GM18498 (cell line): ENCODE measurements at regions not wholly inside any gene's neighbourhood (a gene's known extent, or its start where the extent isn't known, plus 50 kb on each side); places are given as distances from the start of the nearest gene placed in this dataset.
"Not testable (repeated sequence)": the region's sequence is repeated elsewhere in the genome, so short reads cannot be mapped to it uniquely, and the experiment has no call there.

Experiments
- ATAC-seq: cut with Tn5 transposase; IDR thresholded peaks from one replicate; pipeline ENCODE4 v1.9.1; 2021; ENCODE audit warnings: mild to moderate bottlenecking, moderate library complexity; ENCODE audit not compliant: unreplicated experiment

- peak; percentile 45 for ATAC-seq
These were observed 97.7 kb upstream of the IPO5 start for GRCh38 chr13:97855570-97856303.

GRCh38 chr13:97856304-97856675 is 97.2 kb upstream of the IPO5 start:
- ATAC-seq: no peak

GRCh38 chr13:97858161-97858560 is 95.3 kb upstream of the IPO5 start:
- no peak for ATAC-seq

GRCh38 chr13:97866346-97866745 is 87.1 kb upstream of the IPO5 start:
- ATAC-seq: no peak

DNA sequence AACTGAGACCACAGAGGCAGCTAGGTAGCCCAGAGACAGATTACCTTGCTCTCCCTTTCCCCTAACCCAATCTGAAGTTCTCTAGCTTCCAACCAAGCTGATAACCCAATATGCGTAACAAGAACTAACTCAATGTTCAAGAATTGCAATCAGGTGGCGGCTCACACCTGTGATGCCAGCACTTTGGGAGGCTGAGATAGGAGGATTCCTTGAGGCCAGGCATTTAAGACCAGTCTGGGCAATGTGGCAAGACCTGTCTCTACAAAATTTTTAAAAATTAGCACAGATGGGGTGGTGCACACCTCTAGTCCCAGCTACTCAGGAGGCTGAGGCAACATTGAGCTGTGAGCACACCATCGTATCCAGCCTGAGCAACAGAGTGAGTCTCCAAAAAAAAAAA is 86.7 kb upstream of the IPO5 start:
- no peak for ATAC-seq

DNA sequence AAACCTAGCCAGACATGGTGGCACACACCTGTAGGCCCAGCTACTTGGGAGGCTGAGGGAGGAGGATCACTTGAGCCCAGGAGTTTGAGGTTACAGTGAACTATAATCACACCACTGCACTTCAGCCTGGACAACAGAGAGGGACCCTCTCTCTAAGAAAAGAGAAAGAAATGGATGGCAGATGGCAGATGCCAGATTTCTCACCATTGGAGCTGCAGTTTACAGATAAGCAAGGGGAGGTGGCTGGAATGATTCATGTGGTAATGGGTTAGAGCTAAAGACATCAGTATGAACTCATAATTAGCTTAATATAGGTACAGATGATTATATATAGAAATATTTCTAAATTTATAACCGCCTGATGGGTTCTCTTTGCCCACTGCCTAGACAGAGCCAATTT is 80.1 kb upstream of the IPO5 start:
- no peak for ATAC-seq

GRCh38 chr13:97875218-97875617 is 78.3 kb upstream of the IPO5 start:
- ATAC-seq: no peak

DNA sequence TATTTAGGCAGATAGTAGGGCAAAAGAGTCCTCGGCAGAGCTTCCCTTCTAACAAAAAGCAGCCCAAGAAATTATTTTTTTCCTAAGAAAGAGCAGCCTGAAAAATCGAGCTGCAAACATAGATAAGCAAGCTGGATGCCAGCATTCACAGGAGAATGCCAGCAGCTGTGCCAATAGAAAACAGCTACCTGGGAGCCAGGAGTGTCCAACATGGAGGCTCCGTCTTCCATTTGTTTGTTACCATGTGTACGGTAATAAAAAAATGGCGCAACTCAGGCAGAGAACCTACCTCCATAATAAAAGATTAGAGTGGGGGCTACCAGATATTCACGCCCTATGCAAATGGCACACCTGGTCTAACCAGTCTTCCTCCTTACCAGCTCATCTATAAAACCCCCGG is 77.6 kb upstream of the IPO5 start:
- no peak for ATAC-seq

- no peak for ATAC-seq
These were observed 74.8 kb upstream of the IPO5 start for GRCh38 chr13:97878431-97879375.

DNA sequence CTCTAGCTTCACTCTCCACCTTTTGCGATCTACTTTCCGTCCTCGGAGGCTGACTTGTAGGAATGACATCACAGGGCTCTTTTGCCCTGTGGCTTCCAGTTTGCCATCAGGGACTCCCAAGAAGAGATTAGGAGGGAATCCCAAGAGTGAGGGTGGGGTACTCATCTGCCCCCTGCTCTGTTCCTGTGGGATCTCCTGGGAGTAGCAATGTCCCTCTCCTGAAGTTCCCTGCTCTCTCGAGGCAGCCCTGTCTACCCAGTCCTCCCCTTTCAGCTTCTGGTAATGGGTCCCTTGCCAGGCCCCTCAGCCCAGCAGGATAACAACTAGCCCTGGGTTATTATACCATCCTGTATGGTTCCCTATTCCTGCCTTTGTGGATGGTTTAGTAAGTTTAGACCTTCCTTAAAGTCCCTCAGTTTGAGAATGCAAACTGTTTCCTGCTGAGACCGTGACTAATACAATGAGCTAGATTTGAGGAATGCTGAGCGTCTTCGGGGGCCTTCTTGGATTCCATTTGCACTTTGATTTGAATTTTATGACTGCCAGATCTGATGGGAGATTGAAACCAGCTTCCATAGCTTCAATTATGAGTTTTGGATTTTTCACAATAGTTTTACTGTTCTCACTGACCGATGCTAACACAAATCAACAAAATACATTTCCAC is 73.7 kb upstream of the IPO5 start:
- ATAC-seq: no peak

- ATAC-seq: no peak
These were observed 73.2 kb upstream of the IPO5 start for GRCh38 chr13:97880311-97880675.

- ATAC-seq: no peak
These were observed 71.9 kb upstream of the IPO5 start for GRCh38 chr13:97881556-97881955.

DNA sequence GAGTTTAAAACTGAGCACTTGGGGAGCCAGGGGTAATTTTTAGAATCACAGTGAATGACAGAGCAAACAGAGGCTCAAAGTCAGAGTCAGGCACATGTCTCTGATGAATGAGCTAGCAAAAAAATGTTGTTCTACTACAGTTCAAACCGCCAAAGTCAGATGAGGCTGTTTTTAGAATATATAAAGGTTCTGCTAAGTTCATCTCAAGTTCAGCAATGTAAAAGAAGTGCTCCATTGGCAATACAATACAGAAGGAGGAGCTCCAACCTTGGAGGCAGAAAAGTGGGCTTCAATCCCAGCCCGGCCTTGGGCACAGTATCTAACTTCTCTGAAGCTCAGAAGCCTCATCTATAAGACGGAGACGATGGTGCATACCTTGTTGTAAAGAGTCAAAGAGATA is 70.1 kb upstream of the IPO5 start:
- ATAC-seq: no peak

DNA sequence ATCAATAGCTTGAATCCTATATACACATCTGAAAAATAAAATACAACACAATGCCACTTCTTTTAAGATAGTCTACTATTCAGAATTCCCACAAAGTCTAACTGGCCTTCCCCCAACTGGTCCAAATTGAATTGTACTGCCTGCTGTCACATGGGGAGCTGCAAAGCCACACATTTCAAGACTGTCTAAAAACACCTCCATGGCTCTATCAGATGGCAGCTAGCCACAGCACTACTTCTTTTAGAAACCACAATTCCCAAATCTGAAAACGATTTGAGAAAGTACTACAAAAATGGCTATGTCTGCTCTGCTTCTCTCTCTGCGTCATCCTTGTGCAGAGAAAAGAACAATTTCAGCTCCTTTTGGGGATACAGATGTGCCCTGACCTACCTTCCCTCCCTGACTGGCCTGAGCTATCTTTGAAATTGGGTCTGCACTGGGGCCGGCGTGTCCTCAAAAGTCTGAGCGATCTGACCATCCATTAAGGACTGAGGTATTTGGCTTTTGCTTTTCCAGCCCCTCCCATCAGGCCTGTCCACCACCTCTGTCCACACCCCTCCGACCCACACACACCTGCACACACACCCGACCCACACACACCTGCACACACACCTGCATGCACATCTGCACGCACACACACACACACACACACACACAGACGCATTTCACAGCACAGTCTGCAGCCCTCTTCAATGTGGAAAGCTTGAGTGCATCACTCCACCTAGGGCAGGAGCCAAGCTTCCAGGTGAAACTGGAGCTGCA is 68.6 kb upstream of the IPO5 start:
- no peak for ATAC-seq

DNA sequence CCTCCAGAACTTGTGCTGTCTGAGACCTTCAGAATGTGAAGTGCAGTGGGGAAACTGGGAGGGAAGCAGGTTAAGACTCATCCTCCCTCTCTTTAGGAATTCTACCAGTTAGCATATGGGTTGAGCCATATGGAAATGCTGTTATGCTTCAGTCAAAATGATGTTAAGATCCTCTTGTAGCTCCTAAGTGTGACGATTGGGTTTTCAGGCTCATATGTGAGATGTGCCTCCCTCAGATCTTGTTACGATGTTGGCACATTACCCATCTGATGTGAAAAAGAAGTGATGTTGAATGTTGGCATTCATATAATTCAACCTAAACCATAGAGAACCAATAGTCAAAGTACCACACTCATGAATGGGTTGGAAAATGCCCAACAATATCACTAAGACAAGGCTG is 67.8 kb upstream of the IPO5 start:
- no peak for ATAC-seq

DNA sequence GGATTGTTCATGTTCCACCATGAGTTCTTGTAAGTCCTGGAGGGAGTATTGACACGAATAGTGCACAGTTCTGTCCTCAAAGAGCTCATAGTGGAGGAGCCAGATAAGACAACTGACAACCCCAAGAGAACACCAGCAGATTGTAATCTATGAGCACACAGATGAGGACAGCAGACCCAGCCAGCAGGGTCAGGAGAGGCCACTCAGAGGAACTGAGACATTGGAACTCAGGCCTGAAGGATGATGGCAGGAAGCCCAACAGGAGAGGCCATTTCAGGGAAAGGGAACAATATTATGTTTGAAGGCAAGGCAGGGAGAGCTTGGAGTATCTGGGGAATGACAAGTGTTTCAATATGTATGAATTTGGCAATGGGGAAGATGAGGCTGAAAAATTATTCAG is 63.7 kb upstream of the IPO5 start:
- no peak for ATAC-seq

DNA sequence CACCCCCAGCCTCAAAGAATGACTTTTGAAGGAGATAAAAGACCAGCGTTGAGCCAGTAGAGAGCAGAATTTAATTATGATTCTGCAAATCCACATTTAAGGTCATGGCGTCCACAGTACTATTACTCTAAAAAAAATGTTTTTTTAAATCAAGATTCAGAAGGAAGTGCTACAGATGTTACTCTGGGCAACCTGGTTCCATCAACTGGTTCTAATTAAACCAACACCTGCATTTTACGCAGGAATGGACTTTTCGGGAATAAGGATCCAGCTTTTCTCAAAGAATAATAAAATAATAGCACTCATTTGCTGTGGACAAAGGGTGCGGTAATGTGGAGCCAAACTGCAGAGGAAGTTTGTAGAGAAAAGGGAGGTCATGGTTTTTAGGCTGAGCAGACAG is 62.9 kb upstream of the IPO5 start:
- no peak for ATAC-seq

- not testable (repeated sequence) for ATAC-seq
These were observed 61.5 kb upstream of the IPO5 start for GRCh38 chr13:97891964-97892363.

- no peak for ATAC-seq
These were observed 60.8 kb upstream of the IPO5 start for GRCh38 chr13:97892717-97893116.

GRCh38 chr13:97895383-97895782 is 58.1 kb upstream of the IPO5 start:
- ATAC-seq: no peak

DNA sequence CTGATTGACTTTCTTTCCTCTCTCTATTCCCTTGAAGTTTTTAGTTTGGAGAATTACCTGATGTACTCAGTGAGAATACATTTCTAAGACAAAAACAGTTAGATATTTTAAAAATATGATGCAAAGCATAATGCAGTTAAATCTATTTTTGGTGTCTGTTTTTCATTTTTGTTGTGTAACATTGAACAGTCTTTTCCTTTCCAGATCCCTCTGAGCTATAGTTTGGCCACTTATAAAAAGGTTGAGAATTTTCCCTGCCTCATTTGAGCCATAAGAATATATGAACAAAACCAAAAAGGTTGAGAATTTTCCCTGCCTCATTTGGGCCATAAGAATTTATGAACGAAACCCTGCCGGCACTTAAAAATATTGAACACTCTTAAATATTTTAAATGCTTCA is 57.0 kb upstream of the IPO5 start:
- ATAC-seq: no peak
